ENCODE measurements at regions not wholly inside any gene's neighbourhood (a gene's known extent, or its start where the extent isn't known, plus 50 kb on each side); places are given as distances from the start of the nearest gene placed in this dataset.

- no peak overlapping the region for H3K27ac ChIP-seq
- H3K9ac ChIP-seq, result no peak overlapping the region
- H3K79me2 ChIP-seq, result no peaks in the 10 kb centered on the region
- no peaks in the 10 kb centered on the region for H3K9me3 ChIP-seq (ENCODE audit: control insufficient read depth, low read length)
- no peak for TF ChIP-seq CTCF (IDR thresholded peaks at IDR 0.05)
- H3K36me3 ChIP-seq (ENCODE audit: control insufficient read depth, insufficient read depth, low read length), result no peaks in the 10 kb centered on the region
- no peak overlapping the region for H3K4me3 ChIP-seq (ENCODE audit: low read depth, low read length)
- H3K4me1 ChIP-seq, result no peaks in the 10 kb centered on the region
- no peak overlapping the region for H2AFZ ChIP-seq
- H3K4me2 ChIP-seq (ENCODE audit: low read length), result no peak overlapping the region
- no peaks in the 10 kb centered on the region for H3K27me3 ChIP-seq (ENCODE audit: control insufficient read depth, insufficient read depth, low read length)
These were observed 65.7 kb upstream of the FZD8 start for GRCh38 chr10:35707642-35708425.

- H3K27me3 ChIP-seq (ENCODE audit: control insufficient read depth, insufficient read depth, low read length), result no peaks in the 10 kb centered on the region
- H3K27ac ChIP-seq, result no peak overlapping the region
- H3K79me2 ChIP-seq, result no peaks in the 10 kb centered on the region
- H3K9ac ChIP-seq, result no peak overlapping the region
- no peak for TF ChIP-seq CTCF (IDR thresholded peaks at IDR 0.05)
- H3K36me3 ChIP-seq (ENCODE audit: control insufficient read depth, insufficient read depth, low read length), result no peaks in the 10 kb centered on the region
- no peaks in the 10 kb centered on the region for H3K9me3 ChIP-seq (ENCODE audit: control insufficient read depth, low read length)
- H3K4me1 ChIP-seq, result no peaks in the 10 kb centered on the region
- H2AFZ ChIP-seq, result no peak overlapping the region
- no peak overlapping the region for H3K4me2 ChIP-seq (ENCODE audit: low read length)
- no peak overlapping the region for H3K4me3 ChIP-seq (ENCODE audit: low read depth, low read length)
These were observed 64.9 kb upstream of the FZD8 start for GRCh38 chr10:35706959-35707358.

- no peaks in the 10 kb centered on the region for H3K9me3 ChIP-seq (ENCODE audit: control insufficient read depth, low read length)
- TF ChIP-seq CTCF (IDR thresholded peaks at IDR 0.05), result no peak
- H3K4me1 ChIP-seq, result no peaks in the 10 kb centered on the region
- no peaks in the 10 kb centered on the region for H3K36me3 ChIP-seq (ENCODE audit: control insufficient read depth, insufficient read depth, low read length)
- no peak overlapping the region for H3K4me3 ChIP-seq (ENCODE audit: low read depth, low read length)
- H2AFZ ChIP-seq, result no peak overlapping the region
- H3K79me2 ChIP-seq, result no peaks in the 10 kb centered on the region
- no peak overlapping the region for H3K9ac ChIP-seq
- H3K27ac ChIP-seq, result no peak overlapping the region
- no peak overlapping the region for H3K4me2 ChIP-seq (ENCODE audit: low read length)
- H3K27me3 ChIP-seq (ENCODE audit: control insufficient read depth, insufficient read depth, low read length), result no peaks in the 10 kb centered on the region
These were observed 63.6 kb upstream of the FZD8 start for GRCh38 chr10:35705671-35706070.

- Histone ChIP-seq H3K9me3 (ENCODE audit: control insufficient read depth, low read length) (no peaks in the 10 kb centered on the region), H3K27ac (no peak overlapping the region), H3K27me3 (ENCODE audit: control insufficient read depth, insufficient read depth, low read length) (no peaks in the 10 kb centered on the region), H3K4me1 (no peaks in the 10 kb centered on the region), H3K79me2 (no peaks in the 10 kb centered on the region), H3K36me3 (ENCODE audit: control insufficient read depth, insufficient read depth, low read length) (no peaks in the 10 kb centered on the region), H3K4me2 (ENCODE audit: low read length) (no peak overlapping the region), H3K4me3 (ENCODE audit: low read depth, low read length) (no peak overlapping the region), H2AFZ (no peak overlapping the region), H3K9ac (no peak overlapping the region)
- no peak for TF ChIP-seq CTCF (IDR thresholded peaks at IDR 0.05)
These were observed 63.0 kb upstream of the FZD8 start for GRCh38 chr10:35705051-35705450.

- Histone ChIP-seq H3K36me3 (ENCODE audit: control insufficient read depth, insufficient read depth, low read length) (no peaks in the 10 kb centered on the region), H3K4me3 (ENCODE audit: low read depth, low read length) (no peak overlapping the region), H3K27me3 (ENCODE audit: control insufficient read depth, insufficient read depth, low read length) (no peaks in the 10 kb centered on the region), H3K9ac (no peak overlapping the region), H3K4me1 (no peaks in the 10 kb centered on the region), H3K4me2 (ENCODE audit: low read length) (no peak overlapping the region), H3K27ac (no peak overlapping the region), H2AFZ (no peak overlapping the region), H3K9me3 (ENCODE audit: control insufficient read depth, low read length) (no peaks in the 10 kb centered on the region), H3K79me2 (no peaks in the 10 kb centered on the region)
- TF ChIP-seq CTCF (IDR thresholded peaks at IDR 0.05), result no peak
These were observed 62.3 kb upstream of the FZD8 start for GRCh38 chr10:35704401-35704800.

Measured in parathyroid adenoma (tissue), 2 donors.